ENCODE measurements at regions not wholly inside any gene's neighbourhood (a gene's known extent, or its start where the extent isn't known, plus 50 kb on each side); places are given as distances from the start of the nearest gene placed in this dataset.

DNA sequence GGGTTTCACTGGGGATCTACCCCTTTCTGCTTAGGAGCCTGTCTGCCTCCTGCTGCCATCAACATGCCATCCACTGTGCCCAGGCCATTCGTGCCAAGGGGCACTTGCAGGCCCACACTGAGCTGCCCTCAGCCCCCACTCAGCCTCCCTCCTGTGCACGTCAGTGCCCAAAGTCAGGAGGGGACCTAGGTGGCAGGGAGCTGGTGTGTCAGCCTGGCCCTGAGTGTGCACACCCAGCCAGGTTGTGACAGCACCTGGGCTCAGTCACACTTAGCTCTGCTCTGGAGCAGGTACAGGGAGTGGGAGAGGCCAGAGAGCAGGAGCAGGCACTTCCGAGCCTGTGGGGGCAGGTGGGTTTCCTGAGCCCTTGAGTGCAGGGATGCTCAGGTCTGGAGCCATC is 63.6 kb upstream of the SYNCRIP start:
- no peak for TF ChIP-seq POLR2A (IDR thresholded peaks at IDR 0.05)
- TF ChIP-seq, protein P1, sequence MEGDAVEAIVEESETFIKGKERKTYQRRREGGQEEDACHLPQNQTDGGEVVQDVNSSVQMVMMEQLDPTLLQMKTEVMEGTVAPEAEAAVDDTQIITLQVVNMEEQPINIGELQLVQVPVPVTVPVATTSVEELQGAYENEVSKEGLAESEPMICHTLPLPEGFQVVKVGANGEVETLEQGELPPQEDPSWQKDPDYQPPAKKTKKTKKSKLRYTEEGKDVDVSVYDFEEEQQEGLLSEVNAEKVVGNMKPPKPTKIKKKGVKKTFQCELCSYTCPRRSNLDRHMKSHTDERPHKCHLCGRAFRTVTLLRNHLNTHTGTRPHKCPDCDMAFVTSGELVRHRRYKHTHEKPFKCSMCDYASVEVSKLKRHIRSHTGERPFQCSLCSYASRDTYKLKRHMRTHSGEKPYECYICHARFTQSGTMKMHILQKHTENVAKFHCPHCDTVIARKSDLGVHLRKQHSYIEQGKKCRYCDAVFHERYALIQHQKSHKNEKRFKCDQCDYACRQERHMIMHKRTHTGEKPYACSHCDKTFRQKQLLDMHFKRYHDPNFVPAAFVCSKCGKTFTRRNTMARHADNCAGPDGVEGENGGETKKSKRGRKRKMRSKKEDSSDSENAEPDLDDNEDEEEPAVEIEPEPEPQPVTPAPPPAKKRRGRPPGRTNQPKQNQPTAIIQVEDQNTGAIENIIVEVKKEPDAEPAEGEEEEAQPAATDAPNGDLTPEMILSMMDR (IDR thresholded peaks at IDR 0.05): no peak

All from prostate gland (tissue), 2 donors.